CD14-positive monocyte (primary cell): ENCODE measurements at regions not wholly inside any gene's neighbourhood (a gene's known extent, or its start where the extent isn't known, plus 50 kb on each side); places are given as distances from the start of the nearest gene placed in this dataset.

Experiments used
- DNase-seq, 3 donors: peaks; one replicate each; pipeline ENCODE4 v3.0.0-alpha.2; 2011 to 2022
- H2AFZ ChIP-seq: 2 replicates; pipeline ENCODE4 v1.6.0; 2012; ENCODE audit warnings: mild to moderate bottlenecking, low read depth, low read length, inconsistent platforms; ENCODE audit not compliant: insufficient read depth, poor library complexity, severe bottlenecking
- H3K27ac ChIP-seq, 2 donors: 1 replicate in 1 of 2; 2 replicates in 1 of 2; pipeline ENCODE4 v1.5.1; 2012 to 2013; ENCODE audit warnings: low read length in 2 of 2, control low read depth in 1 of 2, inconsistent platforms in 1 of 2, low read depth in 1 of 2, mild to moderate bottlenecking in 1 of 2
- H3K27me3 ChIP-seq, 2 donors: one replicate each; pipeline versions ENCODE4 v1.6.0 to v1.6.1; 2011 to 2013; ENCODE audit warnings: low read length in 2 of 2; ENCODE audit not compliant: control insufficient read depth in 2 of 2, insufficient read depth in 2 of 2
- H3K36me3 ChIP-seq, 2 donors: replicated peaks in 1 of 2; 1 replicate in 1 of 2; 2 replicates in 1 of 2; pipeline versions ENCODE4 v1.5.1 to v1.6.1; 2012 to 2013; ENCODE audit warnings: low read length in 2 of 2, control low read depth in 1 of 2, inconsistent platforms in 1 of 2, mild to moderate bottlenecking in 1 of 2; ENCODE audit not compliant: insufficient read depth in 2 of 2, control insufficient read depth in 1 of 2
- H3K4me1 ChIP-seq, 2 donors: 1 replicate in 1 of 2; 2 replicates in 1 of 2; pipeline versions ENCODE4 v1.5.1 to v1.6.1; 2012 to 2013; ENCODE audit warnings: low read length in 2 of 2, control low read depth in 1 of 2, inconsistent platforms in 1 of 2, mild to moderate bottlenecking in 1 of 2, moderate library complexity in 1 of 2; ENCODE audit not compliant: insufficient read depth in 2 of 2, control insufficient read depth in 1 of 2
- H3K4me2 ChIP-seq: replicated peaks from 2 replicates; pipeline ENCODE3; 2012; ENCODE audit warnings: low read length, moderate library complexity, mild to moderate bottlenecking; ENCODE audit not compliant: poor library complexity, severe bottlenecking; ENCODE audit errors: extremely low read depth
- H3K4me3 ChIP-seq, 3 experiments: fragments of 200-600 bp in 1 of 3; sonication (generic) in 1 of 3; replicated peaks in 1 of 3; 1 replicate in 2 of 3; 2 replicates in 1 of 3; pipeline ENCODE4 v1.5.1; 2011 to 2013; ENCODE audit warnings: low read length in 3 of 3, mild to moderate bottlenecking in 3 of 3, control low read depth in 2 of 3, low read depth in 2 of 3, inconsistent platforms in 1 of 3, moderate library complexity in 1 of 3
- H3K79me2 ChIP-seq: 2 replicates; pipeline ENCODE4 v1.6.0; 2012; ENCODE audit warnings: mild to moderate bottlenecking, control low read depth, inconsistent platforms, low read length, moderate library complexity; ENCODE audit not compliant: insufficient read depth
- H3K9ac ChIP-seq: 2 replicates; pipeline ENCODE4 v1.6.0; 2017; ENCODE audit warnings: low read length, mild to moderate bottlenecking; ENCODE audit not compliant: insufficient read depth, poor library complexity, severe bottlenecking
- H3K9me3 ChIP-seq, 2 donors: replicated peaks in 1 of 2; 1 replicate in 1 of 2; 2 replicates in 1 of 2; pipeline versions ENCODE4 v1.5.1 to v1.6.1; 2012 to 2013; ENCODE audit warnings: low read length in 2 of 2, control low read depth in 1 of 2; ENCODE audit not compliant: control insufficient read depth in 1 of 2, insufficient read depth in 1 of 2
- H4K20me1 ChIP-seq: 2 replicates; pipeline ENCODE4 v1.6.0; 2012; ENCODE audit warnings: mild to moderate bottlenecking, low read length, control low read depth, moderate library complexity; ENCODE audit not compliant: insufficient read depth
- H3K27ac Mint-ChIP-seq, 7 donors: one replicate each; pipeline ENCODE4 v1.8.0; 2020; ENCODE audit warnings: mild to moderate bottlenecking in 7 of 7, mixed read lengths in 7 of 7, moderate library complexity in 6 of 7, inconsistent platforms in 2 of 7
- H3K27me3 Mint-ChIP-seq, 3 donors: one replicate each; pipeline ENCODE4 v1.8.0; 2021 to 2022; ENCODE audit warnings: low read depth in 3 of 3, mild to moderate bottlenecking in 3 of 3, mixed read lengths in 3 of 3, moderate library complexity in 3 of 3, inconsistent platforms in 1 of 3
- H3K36me3 Mint-ChIP-seq, 2 donors: one replicate each; pipeline ENCODE4 v1.8.0; 2020; ENCODE audit warnings: mixed read lengths in 2 of 2, inconsistent platforms in 1 of 2, mild to moderate bottlenecking in 1 of 2
- H3K4me1 Mint-ChIP-seq: one replicate; pipeline ENCODE4 v1.8.0; 2020; ENCODE audit warnings: mild to moderate bottlenecking, mixed read lengths
- H3K4me3 Mint-ChIP-seq, 2 donors: one replicate each; pipeline ENCODE4 v1.8.0; 2020; ENCODE audit warnings: mild to moderate bottlenecking in 2 of 2, mixed read lengths in 2 of 2, moderate library complexity in 1 of 2
- H3K9me3 Mint-ChIP-seq, 7 donors: one replicate each; pipeline ENCODE4 v1.8.0; 2020 to 2022; ENCODE audit warnings: mixed read lengths in 7 of 7, mild to moderate bottlenecking in 6 of 7, moderate library complexity in 6 of 7, inconsistent platforms in 2 of 7
- CTCF ChIP-seq: fragments of 200-600 bp; IDR thresholded peaks from one replicate; pipeline ENCODE4 v1.8.0; 2022; ENCODE audit warnings: antibody characterized with exemption, mild to moderate bottlenecking
- WGBS: methylation state at CpG from one replicate; pipeline ENCODE4 v1.1.5; 2013; ENCODE audit warnings: missing lambda C conversion rate; ENCODE audit not compliant: insufficient coverage; 5-methylcytosine and 5-hydroxymethylcytosine counted together
- intact Hi-C, 2 donors: fragments of 100-400 bp; cut with micrococcal nuclease; formaldehyde crosslinking; loops; one replicate each; pipeline versions ENCODE4 v1.15.0 to v1.15.1; 2023

GRCh38 chr13:65966991-65967451, 1263.1 kb downstream of the PCDH9 start:
- no peak overlapping the region for H3K4me2 ChIP-seq
- intact Hi-C loops = no loop called here
- H3K9me3 Mint-ChIP-seq = peaks cover 0 to 12% (median 3%) of the 10 kb centered on the region in 7 donors

DNA sequence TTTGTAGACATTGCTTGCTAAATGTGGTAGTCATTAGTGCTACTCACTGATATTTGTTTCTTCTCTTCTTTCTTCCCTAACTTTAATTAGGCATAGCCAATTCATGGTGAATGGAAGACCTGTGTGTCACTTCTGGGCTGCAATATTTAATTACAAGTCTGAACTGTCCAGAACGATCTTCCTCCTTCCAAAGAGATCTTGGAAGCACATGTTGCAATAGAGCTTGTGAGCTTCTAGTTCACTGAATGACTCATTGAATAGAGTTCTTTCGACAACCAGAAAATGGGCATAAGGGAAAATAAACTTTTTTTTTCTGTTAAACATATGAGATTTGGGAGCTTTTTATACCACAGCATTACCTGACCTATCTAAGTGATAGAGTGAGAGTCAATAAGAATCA, 1264.6 kb downstream of the PCDH9 start:
- no peaks in the 10 kb centered on the region for H3K36me3 ChIP-seq
- peaks cover 3% of the 10 kb centered on the region for H3K4me1 Mint-ChIP-seq
- TF ChIP-seq CTCF = no peak
- no peak overlapping the region for H3K27ac ChIP-seq
- H3K27me3 ChIP-seq = no peaks in the 10 kb centered on the region
- intact Hi-C loops = no loop called here
- no peak overlapping the region for H3K4me2 ChIP-seq
- no peak for DNase-seq
- H3K4me3 Mint-ChIP-seq = no peak overlapping the region
- H3K79me2 ChIP-seq = no peaks in the 10 kb centered on the region
- no peaks in the 10 kb centered on the region for H3K27me3 Mint-ChIP-seq
- no peaks in the 10 kb centered on the region for H4K20me1 ChIP-seq
- no peaks in the 10 kb centered on the region for H3K36me3 Mint-ChIP-seq
- WGBS = no CpG with 5 or more reads among the region's 2 CpGs
- H3K9ac ChIP-seq = no peak overlapping the region
- H3K9me3 Mint-ChIP-seq = peaks cover 0 to 7% (median 3%) of the 10 kb centered on the region in 7 donors
- H3K4me1 ChIP-seq = no peaks in the 10 kb centered on the region
- H3K9me3 ChIP-seq = no peaks in the 10 kb centered on the region
- no peak overlapping the region for H3K27ac Mint-ChIP-seq
- H3K4me3 ChIP-seq = no peak overlapping the region
- H2AFZ ChIP-seq = no peak overlapping the region

More at GRCh38 chr13:65966991-65967451, 1263.1 kb downstream of the PCDH9 start:
- Histone ChIP-seq H2AFZ (no peak overlapping the region), H3K9ac (no peak overlapping the region), H3K36me3 (no peaks in the 10 kb centered on the region), H4K20me1 (no peaks in the 10 kb centered on the region), H3K4me1 (no peaks in the 10 kb centered on the region), H3K4me3 (no peak overlapping the region), H3K27ac (no peak overlapping the region), H3K9me3 (no peaks in the 10 kb centered on the region), H3K27me3 (no peaks in the 10 kb centered on the region), H3K79me2 (no peaks in the 10 kb centered on the region)
- no peak overlapping the region for H3K4me3 Mint-ChIP-seq
- no peaks in the 10 kb centered on the region for H3K36me3 Mint-ChIP-seq
- WGBS = 40% methylated on average over 1 of the region's 3 CpGs
- H3K4me1 Mint-ChIP-seq = peaks cover 3% of the 10 kb centered on the region
- DNase-seq = no peak
- H3K27ac Mint-ChIP-seq = peak overlapping the region in 1 of 7 donors; percentile 53
- H3K27me3 Mint-ChIP-seq = peaks cover 0 to 1% (median 0%) of the 10 kb centered on the region in 3 donors
- TF ChIP-seq CTCF = no peak
